Breast epithelium (tissue), 3 donors: ENCODE measurements at regions not wholly inside any gene's neighbourhood (a gene's known extent, or its start where the extent isn't known, plus 50 kb on each side); places are given as distances from the start of the nearest gene placed in this dataset.

Experiments used
- POLR2A ChIP-seq: fragments of 450-650 bp; IDR thresholded peaks from one replicate; pipeline ENCODE4 v1.6.1; 2016; ENCODE audit warnings: antibody characterized with exemption, mild to moderate bottlenecking, moderate library complexity
- POLR2AphosphoS5 ChIP-seq, 3 donors: sonication (generic); formaldehyde crosslinking; IDR thresholded peaks; one replicate each; pipeline ENCODE4 v1.6.1; 2017; ENCODE audit warnings: antibody characterized with exemption in 3 of 3
- TF ChIP-seq, protein P1 (sequence below), 3 donors: fragments of 450-650 bp; IDR thresholded peaks; one replicate each; pipeline ENCODE4 v1.5.1; 2016 to 2017; ENCODE audit warnings: antibody characterized with exemption in 3 of 3, mild to moderate bottlenecking in 3 of 3, moderate library complexity in 3 of 3

DNA sequence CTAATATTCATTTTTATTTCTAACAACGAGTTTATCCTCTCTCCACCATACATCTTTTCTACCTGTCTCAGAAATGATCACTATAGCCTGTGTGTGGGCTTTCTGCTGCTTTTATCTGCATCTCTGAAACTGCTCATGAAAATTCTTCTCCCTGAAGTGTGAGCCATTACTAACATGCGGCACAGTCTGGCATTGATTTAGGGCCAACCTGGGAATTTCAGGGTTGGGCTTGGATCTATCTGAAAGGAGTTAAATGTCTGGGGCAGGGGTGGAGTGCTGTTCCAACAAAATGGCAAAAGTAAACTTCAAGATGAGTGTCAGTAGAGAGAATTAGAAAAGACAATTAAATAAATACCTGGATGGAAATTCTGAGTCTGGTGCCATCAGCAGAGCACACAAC lies 198.2 kb upstream of the OSR1 start:
- TF ChIP-seq, protein P1, sequence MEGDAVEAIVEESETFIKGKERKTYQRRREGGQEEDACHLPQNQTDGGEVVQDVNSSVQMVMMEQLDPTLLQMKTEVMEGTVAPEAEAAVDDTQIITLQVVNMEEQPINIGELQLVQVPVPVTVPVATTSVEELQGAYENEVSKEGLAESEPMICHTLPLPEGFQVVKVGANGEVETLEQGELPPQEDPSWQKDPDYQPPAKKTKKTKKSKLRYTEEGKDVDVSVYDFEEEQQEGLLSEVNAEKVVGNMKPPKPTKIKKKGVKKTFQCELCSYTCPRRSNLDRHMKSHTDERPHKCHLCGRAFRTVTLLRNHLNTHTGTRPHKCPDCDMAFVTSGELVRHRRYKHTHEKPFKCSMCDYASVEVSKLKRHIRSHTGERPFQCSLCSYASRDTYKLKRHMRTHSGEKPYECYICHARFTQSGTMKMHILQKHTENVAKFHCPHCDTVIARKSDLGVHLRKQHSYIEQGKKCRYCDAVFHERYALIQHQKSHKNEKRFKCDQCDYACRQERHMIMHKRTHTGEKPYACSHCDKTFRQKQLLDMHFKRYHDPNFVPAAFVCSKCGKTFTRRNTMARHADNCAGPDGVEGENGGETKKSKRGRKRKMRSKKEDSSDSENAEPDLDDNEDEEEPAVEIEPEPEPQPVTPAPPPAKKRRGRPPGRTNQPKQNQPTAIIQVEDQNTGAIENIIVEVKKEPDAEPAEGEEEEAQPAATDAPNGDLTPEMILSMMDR (IDR thresholded peaks at IDR 0.05): no peak
- TF ChIP-seq POLR2A: no peak
- TF ChIP-seq POLR2AphosphoS5 (IDR thresholded peaks at IDR 0.05): no peak
